Endothelial cell of umbilical vein (primary cell): ENCODE measurements at regions not wholly inside any gene's neighbourhood (a gene's known extent, or its start where the extent isn't known, plus 50 kb on each side); places are given as distances from the start of the nearest gene placed in this dataset.

Experiments
- BruUV-seq: library from RNA; stranded (reverse); fragments of 400-500 nt; replicated peaks from 2 replicates; lab custom pipeline; 2021; lab: Mats Ljungman, UMichigan
- CTCF ChIA-PET: fragments of 300-600, 350-600 bp; sonication (Branson Sonifier 250); formaldehyde crosslinking; loops from one replicate; lab custom pipeline; 2021; ENCODE audit warnings: antibody characterized with exemption, inconsistent platforms; lab: Charles Lee
- POLR2A ChIA-PET: fragments of 300-600, 350-600 bp; sonication (Branson Sonifier 250); formaldehyde crosslinking; loops from one replicate; lab custom pipeline; 2021; ENCODE audit warnings: antibody characterized with exemption, inconsistent platforms; lab: Charles Lee
- DNase-seq: peaks from one replicate; pipeline ENCODE4 v3.0.0-alpha.2; 2011; ENCODE audit warnings: low read depth, low spot score
- FAIRE-seq: peaks from 2 replicates; lab custom pipeline; 2011; peaks lifted over from hg19 to GRCh38; lab: Jason Lieb, UNC
- H2AFZ ChIP-seq: 2 replicates; pipeline ENCODE4 v1.6.0; 2012; ENCODE audit warnings: low read depth, low read length, control low read depth, inconsistent platforms
- H3K27ac ChIP-seq: 2 replicates; pipeline ENCODE4 v1.5.1; 2011; ENCODE audit warnings: low read depth, mild to moderate bottlenecking, control low read depth, low read length, moderate library complexity; ENCODE audit not compliant: insufficient read depth
- H3K27me3 ChIP-seq, 2 experiments: 2 replicates each; pipeline versions ENCODE4 v1.6.0 to v1.6.1; 2011; ENCODE audit warnings: low read length in 2 of 2, mixed read lengths in 1 of 2; ENCODE audit not compliant: control insufficient read depth in 2 of 2, insufficient read depth in 2 of 2
- H3K36me3 ChIP-seq, 2 experiments: 2 replicates in 1 of 2; 3 replicates in 1 of 2; pipeline ENCODE4 v1.5.1; 2011; ENCODE audit warnings: low read length in 2 of 2, mild to moderate bottlenecking in 1 of 2, moderate library complexity in 1 of 2; ENCODE audit not compliant: control insufficient read depth in 2 of 2, insufficient read depth in 2 of 2; ENCODE audit errors: extremely low read depth in 1 of 2
- H3K4me1 ChIP-seq: 3 replicates; pipeline ENCODE4 v1.5.1; 2011; ENCODE audit warnings: mild to moderate bottlenecking, low read length; ENCODE audit not compliant: control insufficient read depth, insufficient read depth; ENCODE audit errors: extremely low read depth
- H3K4me2 ChIP-seq: 2 replicates; pipeline ENCODE4 v1.6.1; 2011; ENCODE audit warnings: low read length, control low read depth, mixed read lengths; ENCODE audit not compliant: insufficient read depth
- H3K4me3 ChIP-seq, 3 experiments: fragments of 200-600 bp in 1 of 3; sonication (generic), shearing (Covaris generic) in 1 of 3; replicated peaks in 1 of 3; 2 replicates each; pipeline ENCODE4 v1.5.1; 2011 to 2016; ENCODE audit warnings: control low read depth in 3 of 3, low read length in 3 of 3, mild to moderate bottlenecking in 2 of 3, inconsistent platforms in 1 of 3, low read depth in 1 of 3, moderate library complexity in 1 of 3; ENCODE audit not compliant: insufficient read depth in 1 of 3
- H3K79me2 ChIP-seq: 2 replicates; pipeline ENCODE4 v1.6.0; 2012; ENCODE audit warnings: low read length, inconsistent platforms; ENCODE audit not compliant: control insufficient read depth, insufficient read depth
- H3K9ac ChIP-seq: replicated peaks from 2 replicates; pipeline ENCODE3; 2011; ENCODE audit warnings: low read length, control low read depth; ENCODE audit not compliant: insufficient read depth; ENCODE audit errors: extremely low read depth
- H3K9me1 ChIP-seq: replicated peaks from 3 replicates; pipeline ENCODE4 v1.6.0; 2011; ENCODE audit warnings: mild to moderate bottlenecking, low read length; ENCODE audit not compliant: control insufficient read depth, insufficient read depth; ENCODE audit errors: extremely low read depth
- H3K9me3 ChIP-seq: replicated peaks from 2 replicates; pipeline ENCODE4 v1.5.1; 2012; ENCODE audit warnings: low read length, inconsistent platforms; ENCODE audit not compliant: control insufficient read depth, insufficient read depth
- H4K20me1 ChIP-seq: replicated peaks from 2 replicates; pipeline ENCODE3; 2011; ENCODE audit warnings: mild to moderate bottlenecking, low read length; ENCODE audit not compliant: control insufficient read depth, insufficient read depth; ENCODE audit errors: extremely low read depth
- CTCF ChIP-seq, 2 donors: IDR thresholded peaks; 1 replicate in 1 of 2; 2 replicates in 1 of 2; pipeline ENCODE4 v1.5.1; 2011; ENCODE audit warnings: low read length in 2 of 2, mild to moderate bottlenecking in 2 of 2, moderate library complexity in 2 of 2, control low read depth in 1 of 2, inconsistent platforms in 1 of 2, low read depth in 1 of 2; ENCODE audit not compliant: insufficient read depth in 1 of 2; ENCODE audit errors: extremely low read depth in 1 of 2
- EZH2 ChIP-seq: IDR thresholded peaks from 2 replicates; pipeline ENCODE4 v1.6.1; 2012; ENCODE audit warnings: borderline replicate concordance, low read depth, mild to moderate bottlenecking, moderate library complexity, low read length, inconsistent platforms; ENCODE audit not compliant: severe bottlenecking
- FOS ChIP-seq: IDR thresholded peaks from 2 replicates; pipeline ENCODE4 v1.6.1; 2011; ENCODE audit warnings: mild to moderate bottlenecking, low read length, moderate library complexity, borderline replicate concordance; ENCODE audit not compliant: insufficient read depth
- GATA2 ChIP-seq: IDR thresholded peaks from 2 replicates; pipeline ENCODE4 v1.7.0; 2011; ENCODE audit warnings: low read depth, mild to moderate bottlenecking, moderate library complexity, mixed read lengths, low read length; ENCODE audit not compliant: insufficient read length, insufficient read depth
- JUN ChIP-seq: IDR thresholded peaks from 2 replicates; pipeline ENCODE4 v1.6.1; 2011; ENCODE audit warnings: borderline replicate concordance, low read depth; ENCODE audit not compliant: insufficient read length, insufficient read depth
- MAX ChIP-seq: IDR thresholded peaks from 2 replicates; pipeline ENCODE4 v1.6.1; 2011; ENCODE audit not compliant: insufficient read depth, insufficient read length
- MYC ChIP-seq: IDR thresholded peaks from one replicate; pipeline ENCODE4 v1.6.1; 2011; ENCODE audit warnings: mild to moderate bottlenecking, low read depth, low read length
- POLR2A ChIP-seq: IDR thresholded peaks from 2 replicates; pipeline ENCODE4 v1.6.1; 2012; ENCODE audit warnings: low read depth, mild to moderate bottlenecking, control low read depth, low read length
- POLR2AphosphoS5 ChIP-seq: IDR thresholded peaks from 2 replicates; pipeline ENCODE4 v1.6.1; 2012; ENCODE audit warnings: low read depth, mild to moderate bottlenecking, control low read depth, low read length, moderate library complexity; ENCODE audit not compliant: insufficient read depth
- dilution Hi-C: fragments of 300-500 bp; cut with MboI; formaldehyde crosslinking; loops from one replicate; pipeline ENCODE4 v1.15.0; 2019; ENCODE audit warnings: low sequenced_read_pairs; ENCODE audit not compliant: extremely low pct_ligation_motif_present
- intact Hi-C: fragments of 100-400 bp; cut with micrococcal nuclease; formaldehyde crosslinking; loops from one replicate; pipeline ENCODE4 v1.10.0; 2022

GRCh38 chr2:106642679-106643078 is 155.5 kb downstream of the CD8B2 start:
- TF ChIP-seq CTCF (IDR thresholded peaks at IDR 0.05; ENCODE audit: extremely low read depth in 1 of 2, insufficient read depth in 1 of 2, low read depth in 1 of 2, low read length in 2 of 2): no peak
- TF ChIP-seq JUN: no peak
- no peak for TF ChIP-seq FOS
- TF ChIP-seq POLR2AphosphoS5: no peak
- no peak for TF ChIP-seq MAX
- no peak for TF ChIP-seq POLR2A
- TF ChIP-seq EZH2: no peak
- TF ChIP-seq MYC: no peak
- no peak for TF ChIP-seq GATA2
- no TSS peak for BruUV-seq
- Histone ChIP-seq H3K4me1 (no peaks in the 10 kb centered on the region), H3K9ac (no peak overlapping the region), H3K4me2 (no peak overlapping the region), H4K20me1 (no peaks in the 10 kb centered on the region), H3K79me2 (no peaks in the 10 kb centered on the region), H2AFZ (no peak overlapping the region), H3K36me3 (no peaks in the 10 kb centered on the region), H3K9me3 (peaks cover 4% of the 10 kb centered on the region), H3K27ac (no peak overlapping the region), H3K27me3 (no peaks in the 10 kb centered on the region), H3K4me3 (no peak overlapping the region), H3K9me1 (no peaks in the 10 kb centered on the region)
- DNase-seq (no peak), FAIRE-seq (no peak)
- CTCF ChIA-PET: no interaction called here
- intact Hi-C loops (no loop called here), dilution Hi-C loops (no loop called here)
- POLR2A ChIA-PET: no interaction called here
